Loucy (cell line): ENCODE measurements at regions not wholly inside any gene's neighbourhood (a gene's known extent, or its start where the extent isn't known, plus 50 kb on each side); places are given as distances from the start of the nearest gene placed in this dataset.

Experiments
- CTCF ChIP-seq: fragments of 200-600 bp; sonication (generic); conservative IDR thresholded peaks from 2 replicates; pipeline ENCODE4 v1.5.1; 2014; ENCODE audit warnings: mild to moderate bottlenecking, antibody characterized with exemption, low read length
- EZH2phosphoT487 ChIP-seq: fragments of 200-600 bp; IDR thresholded peaks from 2 replicates; pipeline ENCODE4 v1.6.1; 2018; ENCODE audit warnings: antibody characterized with exemption, mild to moderate bottlenecking, moderate library complexity, borderline replicate concordance

- TF ChIP-seq CTCF (no peak), EZH2phosphoT487 (no peak)
Observed at GRCh38 chr14:23695664-23695999, 59.5 kb downstream of the DHRS2 start.
